Smooth muscle cell of the brain vasculature (primary cell): ENCODE measurements at regions not wholly inside any gene's neighbourhood (a gene's known extent, or its start where the extent isn't known, plus 50 kb on each side); places are given as distances from the start of the nearest gene placed in this dataset.

ENCODE experiments used
- DNase-seq: peaks from one replicate; pipeline ENCODE4 v3.0.0-alpha.2; 2012; ENCODE audit warnings: low read depth, low spot score

GRCh38 chr11:15730263-15730994, 615.7 kb downstream of the INSC start:
- no peak for DNase-seq

- no peak for DNase-seq
These were observed 616.3 kb downstream of the INSC start for GRCh38 chr11:15730995-15731385.

- DNase-seq = no peak
These were observed 620.6 kb downstream of the SOX6 start for GRCh38 chr11:15735706-15736105.

GRCh38 chr11:15737320-15737719, 619.0 kb downstream of the SOX6 start:
- no peak for DNase-seq

- DNase-seq = no peak
These were observed 617.4 kb downstream of the SOX6 start for GRCh38 chr11:15738931-15739330.

GRCh38 chr11:15742626-15743519, 613.5 kb downstream of the SOX6 start:
- no peak for DNase-seq

- DNase-seq = no peak
These were observed 611.7 kb downstream of the SOX6 start for GRCh38 chr11:15744693-15745092.

- DNase-seq = no peak
These were observed 611.1 kb downstream of the SOX6 start for GRCh38 chr11:15745266-15745665.

GRCh38 chr11:15747671-15748070, 608.7 kb downstream of the SOX6 start:
- no peak for DNase-seq

GRCh38 chr11:15748132-15748531, 608.2 kb downstream of the SOX6 start:
- no peak for DNase-seq

- no peak for DNase-seq
These were observed 607.6 kb downstream of the SOX6 start for GRCh38 chr11:15748741-15749140.

- DNase-seq = no peak
These were observed 605.6 kb downstream of the SOX6 start for GRCh38 chr11:15750535-15751308.

GRCh38 chr11:15754221-15754620, 602.1 kb downstream of the SOX6 start:
- no peak for DNase-seq

GRCh38 chr11:15757048-15757698, 599.2 kb downstream of the SOX6 start:
- DNase-seq = no peak

- no peak for DNase-seq
These were observed 597.4 kb downstream of the SOX6 start for GRCh38 chr11:15758857-15759465.

- no peak for DNase-seq
These were observed 595.1 kb downstream of the SOX6 start for GRCh38 chr11:15761235-15761634.

- no peak for DNase-seq
These were observed 592.0 kb downstream of the SOX6 start for GRCh38 chr11:15764326-15764725.

GRCh38 chr11:15764948-15765347, 591.4 kb downstream of the SOX6 start:
- no peak for DNase-seq

GRCh38 chr11:15765530-15765929, 590.8 kb downstream of the SOX6 start:
- DNase-seq = no peak

- no peak for DNase-seq
These were observed 588.0 kb downstream of the SOX6 start for GRCh38 chr11:15768321-15768720.

- no peak for DNase-seq
These were observed 587.1 kb downstream of the SOX6 start for GRCh38 chr11:15769203-15769602.
